GM19240 (cell line): ENCODE measurements at regions not wholly inside any gene's neighbourhood (a gene's known extent, or its start where the extent isn't known, plus 50 kb on each side); places are given as distances from the start of the nearest gene placed in this dataset.

Source experiments
- DNase-seq: peaks from one replicate; pipeline ENCODE4 v3.0.0; 2011; ENCODE audit warnings: low spot score; ENCODE audit not compliant: insufficient read length

DNA sequence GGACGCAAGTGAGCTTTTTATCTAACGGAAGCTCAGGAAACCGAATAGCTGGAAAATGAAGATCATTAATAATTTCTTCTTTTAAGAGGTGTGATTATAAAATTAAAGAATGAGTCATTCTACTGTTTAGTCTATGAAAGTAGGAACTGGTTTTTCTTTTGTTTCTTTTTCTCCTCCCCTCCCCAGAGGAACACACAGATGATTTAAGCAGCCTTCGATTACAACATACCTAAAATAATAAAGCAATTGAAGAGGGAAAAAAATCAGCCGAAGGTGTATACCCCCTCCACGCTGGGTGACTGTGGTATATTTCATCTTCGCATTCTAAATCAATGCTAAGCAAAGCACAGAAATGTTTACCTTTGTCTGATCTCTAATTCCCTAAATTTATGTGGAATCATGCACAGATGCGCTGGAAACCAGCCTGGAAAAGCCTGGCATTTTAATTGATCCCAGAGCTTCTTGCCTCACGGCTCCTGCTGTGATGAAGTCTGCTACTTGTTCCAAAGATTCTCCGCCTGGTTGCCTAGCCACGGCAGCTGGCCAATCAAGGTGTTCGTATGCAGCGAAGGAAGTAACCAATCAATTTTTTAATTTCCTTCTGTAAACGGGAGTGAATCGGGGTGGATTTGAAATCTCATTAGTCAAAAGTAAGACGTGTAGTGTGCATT, 133.9 kb downstream of the FANCF start:
- DNase-seq = no peak

- no peak for DNase-seq
These were observed 142.0 kb downstream of the SLC17A6 start for GRCh38 chr11:22479971-22480720.

DNA sequence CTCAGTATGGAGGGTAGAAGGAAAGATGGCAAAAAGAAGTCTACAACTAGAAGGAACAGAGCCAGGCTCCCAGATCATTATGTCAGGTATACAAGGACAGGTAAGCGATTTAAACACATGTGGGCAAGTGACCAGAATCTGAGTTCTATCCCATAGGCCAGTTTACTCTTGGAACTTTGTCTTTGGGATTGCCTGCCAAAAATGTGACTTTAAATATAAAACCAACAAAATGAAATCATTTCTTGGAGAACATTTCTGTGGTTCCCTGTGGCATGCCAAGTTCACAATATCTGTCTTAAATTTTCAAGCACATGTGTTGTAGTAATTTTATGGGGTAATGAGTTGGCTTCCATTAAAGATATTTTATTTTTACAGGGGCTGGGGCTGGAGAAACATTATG, 141.0 kb downstream of the SLC17A6 start:
- DNase-seq = no peak

DNA sequence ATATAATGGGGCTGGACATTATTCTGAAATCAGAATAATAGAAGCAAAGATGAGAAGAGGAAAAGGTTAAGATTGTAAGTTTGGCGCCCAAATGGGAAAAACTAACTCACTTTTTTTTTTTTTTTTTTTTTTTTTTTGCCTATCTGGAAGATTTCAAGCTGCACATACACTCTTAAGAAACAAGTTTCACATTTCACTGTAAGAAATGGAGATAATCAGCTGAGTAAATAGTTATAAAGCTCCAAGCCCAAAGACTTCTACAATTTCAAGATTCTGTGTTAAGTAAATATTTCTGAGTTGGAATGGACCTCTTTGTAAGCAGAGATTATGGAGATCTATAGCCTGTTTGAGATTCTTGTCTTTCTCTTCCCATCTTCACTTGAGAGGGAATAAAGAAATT, 140.0 kb downstream of the SLC17A6 start:
- DNase-seq = no peak

DNA sequence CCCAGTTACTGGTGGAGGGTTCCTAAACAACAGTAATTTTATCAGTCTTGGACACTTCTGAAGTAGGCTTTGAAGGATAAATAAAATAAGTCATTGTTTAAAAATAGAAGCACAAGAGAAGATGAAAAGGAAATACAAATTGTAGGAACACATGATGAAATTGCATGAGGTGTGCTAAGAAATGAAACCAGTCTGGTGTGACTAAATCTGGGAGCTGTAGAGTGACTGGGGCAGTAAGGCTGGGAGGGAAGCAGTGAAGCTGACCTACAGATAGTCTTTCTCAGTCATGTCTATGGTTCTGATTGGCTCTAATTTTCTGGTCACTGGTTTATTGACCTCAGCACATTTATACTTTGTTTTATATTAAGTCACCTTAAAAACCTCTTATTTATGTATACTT, 139.1 kb downstream of the SLC17A6 start:
- no peak for DNase-seq

GRCh38 chr11:22476589-22476988, 138.4 kb downstream of the SLC17A6 start:
- no peak for DNase-seq

DNA sequence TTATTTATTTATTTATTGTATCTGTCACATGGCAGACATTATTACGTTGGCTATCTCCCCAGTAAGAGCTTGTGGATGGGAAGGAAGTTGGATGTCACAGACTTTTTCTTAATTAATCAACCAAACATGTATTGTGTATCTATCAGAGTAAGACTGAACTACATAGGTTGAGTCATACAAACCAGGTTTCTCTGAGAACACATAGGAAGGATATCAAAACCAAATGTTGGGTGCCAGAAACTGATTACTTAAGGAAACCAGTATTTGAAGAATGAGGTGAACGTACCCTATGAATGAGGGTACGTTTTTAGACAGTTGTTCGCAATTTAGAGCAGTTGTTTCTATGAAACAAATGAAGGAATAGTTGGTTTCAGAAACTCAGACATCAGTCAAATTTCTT, 136.4 kb downstream of the SLC17A6 start:
- no peak for DNase-seq

DNA sequence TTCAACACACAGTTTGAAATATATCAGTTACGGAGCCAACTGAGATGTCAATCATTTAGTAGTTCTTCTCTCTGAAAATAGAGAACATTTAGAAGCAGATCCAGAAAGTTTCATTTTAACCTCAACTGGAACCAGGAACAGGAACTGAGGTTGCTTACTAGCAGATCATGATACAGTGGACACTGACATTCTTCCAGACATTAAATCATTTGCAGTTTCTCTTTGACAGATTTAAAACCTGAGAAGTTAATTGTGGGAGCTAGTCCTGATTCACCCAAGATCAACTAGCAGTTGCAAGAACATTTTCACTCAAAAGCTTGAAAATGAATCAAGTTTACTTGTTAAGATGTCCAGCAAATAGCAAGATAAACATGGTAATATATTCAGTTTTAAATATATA, 135.4 kb downstream of the SLC17A6 start:
- DNase-seq = no peak

- DNase-seq = no peak
These were observed 134.1 kb downstream of the SLC17A6 start for GRCh38 chr11:22472306-22472705.

- DNase-seq = no peak
These were observed 133.2 kb downstream of the SLC17A6 start for GRCh38 chr11:22471385-22471784.

DNA sequence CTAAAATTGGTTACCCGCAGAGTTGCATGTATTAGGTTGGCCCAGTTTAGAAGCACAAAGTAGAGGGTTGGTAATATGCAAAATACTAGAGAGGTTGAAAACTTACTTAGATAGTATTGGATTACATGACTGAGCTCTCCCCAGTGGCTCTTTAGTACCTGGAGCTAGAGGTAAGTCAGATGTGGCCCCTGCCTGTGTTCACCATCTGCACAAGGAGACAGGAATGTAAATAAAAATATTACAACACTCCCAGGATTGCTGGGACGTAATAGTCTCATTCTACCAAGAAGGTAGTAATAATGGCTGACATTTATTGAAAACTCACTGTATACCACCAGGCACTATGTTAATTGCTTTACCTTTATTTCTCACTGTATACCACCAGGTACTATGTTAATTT, 129.6 kb downstream of the SLC17A6 start:
- DNase-seq = no peak

DNA sequence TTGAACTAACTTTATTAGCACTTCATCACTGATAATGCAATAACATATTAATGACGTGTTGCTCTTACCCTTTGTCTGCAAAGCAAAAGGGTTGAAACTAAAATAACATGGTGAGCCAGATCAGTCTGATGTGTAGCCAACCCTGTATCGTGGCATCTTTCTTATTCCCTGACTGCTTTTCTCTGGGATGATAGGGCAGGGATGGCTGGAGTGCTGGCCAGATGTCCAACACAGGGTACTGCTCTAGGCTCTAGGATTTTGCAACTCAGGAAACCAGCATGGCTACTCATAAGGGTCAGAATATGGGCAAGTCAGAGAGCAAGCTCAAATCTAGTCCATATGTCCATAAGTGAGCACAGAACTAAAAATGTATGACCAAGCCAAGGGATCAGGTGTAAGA, 129.1 kb downstream of the SLC17A6 start:
- DNase-seq = no peak

DNA sequence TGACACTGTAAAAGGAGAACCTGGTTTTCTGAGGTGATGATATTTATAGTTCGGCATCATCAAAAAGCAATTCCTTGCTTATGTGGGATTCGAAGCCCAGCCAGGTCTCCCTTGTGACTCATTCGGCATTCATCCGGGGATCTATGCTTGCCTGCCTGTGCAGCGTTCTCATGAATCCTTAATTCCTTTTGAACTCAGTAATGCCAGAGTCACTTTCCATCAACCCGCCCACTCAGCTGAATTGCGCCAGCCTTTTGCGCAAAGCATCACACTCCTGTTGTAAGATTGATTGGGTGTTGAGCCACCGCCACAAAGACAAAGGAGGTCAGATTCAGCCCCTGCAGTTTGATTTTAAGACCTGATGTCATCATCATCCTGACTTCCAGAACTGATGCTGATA, 128.6 kb downstream of the SLC17A6 start:
- no peak for DNase-seq

DNA sequence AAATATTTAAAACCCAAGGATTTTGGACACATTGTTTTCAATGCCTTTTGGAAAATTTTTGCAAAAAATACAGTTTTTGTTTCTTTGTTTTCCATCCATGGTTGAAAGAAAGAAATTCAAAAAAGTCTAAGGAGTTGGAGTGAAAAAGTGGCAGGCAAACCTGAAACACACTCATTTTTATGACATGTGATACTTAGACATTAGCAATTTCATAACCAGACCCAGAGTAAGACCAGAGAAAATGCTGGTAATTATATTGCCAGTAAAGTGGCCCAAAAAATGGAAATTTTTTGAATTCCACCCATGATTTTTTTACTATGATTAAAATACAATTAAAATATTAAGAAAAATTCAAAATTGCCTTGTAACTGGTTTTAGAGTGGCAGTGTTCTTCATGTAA, 128.2 kb downstream of the SLC17A6 start:
- no peak for DNase-seq

- DNase-seq = no peak
These were observed 127.4 kb downstream of the SLC17A6 start for GRCh38 chr11:22465620-22466019.

DNA sequence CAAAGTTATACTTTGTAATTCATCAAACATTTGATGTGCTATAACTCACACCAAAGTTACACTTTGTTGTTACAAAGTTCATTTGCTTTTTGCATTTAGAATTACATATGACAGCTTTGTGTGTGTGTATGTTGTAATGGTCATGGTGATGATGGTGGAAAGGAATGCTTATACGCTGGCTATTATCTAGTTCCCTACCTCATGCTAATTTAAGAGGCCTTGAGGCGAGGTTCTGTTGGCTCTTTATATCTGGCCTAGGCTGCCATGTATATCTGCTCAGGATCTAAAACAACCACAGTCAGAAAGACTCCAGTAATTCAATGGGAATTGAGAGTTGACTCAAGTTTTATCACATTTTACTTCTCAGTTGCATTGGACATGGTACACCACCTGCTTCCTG, 123.4 kb downstream of the SLC17A6 start:
- DNase-seq = no peak

DNA sequence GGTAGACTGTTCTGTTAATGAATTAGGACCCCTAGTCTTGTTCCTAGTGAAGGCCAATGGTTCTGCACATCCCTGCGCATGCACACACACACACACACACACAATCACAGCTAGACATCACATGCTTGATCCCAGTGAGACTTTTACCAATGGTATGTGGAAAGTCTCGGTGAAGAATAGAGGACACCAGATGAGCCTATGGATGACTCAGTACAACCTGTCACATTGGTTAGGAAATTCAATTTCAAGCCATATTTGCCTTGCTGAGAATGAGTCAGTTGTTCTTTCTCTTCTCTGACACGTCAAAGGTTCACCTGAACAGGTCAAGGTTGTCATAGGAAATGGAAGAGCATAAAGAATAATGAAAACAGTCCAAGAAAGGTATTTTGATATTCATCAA, 122.0 kb downstream of the SLC17A6 start:
- no peak for DNase-seq

DNA sequence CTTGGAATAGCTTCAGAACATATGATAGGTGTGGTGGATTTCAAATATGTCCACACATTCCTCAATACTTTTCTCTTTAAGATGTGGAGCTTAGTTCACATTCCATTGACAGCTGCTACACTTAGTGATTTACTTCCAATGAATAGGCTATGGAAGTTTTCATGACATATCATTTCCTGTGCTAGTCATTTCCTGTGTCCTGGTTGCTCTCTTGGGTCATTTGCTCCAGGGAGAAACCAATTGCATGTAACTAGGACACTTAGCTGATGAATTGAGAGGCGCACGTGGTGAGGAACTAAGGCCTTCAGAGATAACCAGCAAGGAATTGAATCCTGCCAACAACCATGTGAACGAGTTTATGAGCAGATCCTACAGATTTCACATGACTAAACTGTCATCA, 120.9 kb downstream of the SLC17A6 start:
- no peak for DNase-seq

- no peak for DNase-seq
These were observed 120.0 kb downstream of the SLC17A6 start for GRCh38 chr11:22458161-22458560.

- no peak for DNase-seq
These were observed 119.0 kb downstream of the SLC17A6 start for GRCh38 chr11:22456993-22457762.

DNA sequence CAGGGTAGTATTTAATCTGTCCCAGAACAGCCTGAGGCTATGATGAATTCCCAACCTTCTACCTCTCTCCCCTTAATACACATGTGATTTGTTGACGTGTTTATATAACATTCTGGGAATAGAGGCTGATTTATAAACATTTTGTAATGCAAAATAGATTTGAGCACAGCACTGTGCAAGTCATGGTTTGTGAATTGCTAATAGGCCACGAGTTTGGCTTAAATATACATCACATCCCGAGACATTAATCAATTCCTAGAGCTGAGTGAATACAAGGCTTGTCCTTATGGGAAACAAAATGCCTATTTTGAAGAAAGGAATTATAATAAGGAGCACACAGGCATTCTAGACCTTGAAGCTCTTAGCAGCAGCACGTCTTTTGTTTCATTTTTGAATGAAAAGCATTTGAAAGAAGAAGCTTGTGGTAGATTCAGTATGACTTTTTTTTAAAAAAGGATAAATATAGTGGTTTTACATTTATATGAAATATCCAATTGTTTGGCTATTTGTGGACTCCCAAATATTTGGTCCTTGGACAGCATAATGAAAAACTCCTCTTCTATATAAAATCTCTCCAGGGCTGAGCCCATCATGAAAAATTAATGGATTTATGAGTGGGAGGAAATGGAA, 116.4 kb downstream of the SLC17A6 start:
- no peak for DNase-seq

GRCh38 chr11:22449441-22449840, 111.3 kb downstream of the SLC17A6 start:
- no peak for DNase-seq
